SU-DHL-6 (cell line): ENCODE measurements at regions not wholly inside any gene's neighbourhood (a gene's known extent, or its start where the extent isn't known, plus 50 kb on each side); places are given as distances from the start of the nearest gene placed in this dataset.

Source experiments
- H2AFZ ChIP-seq: fragments of 200-600 bp; sonication (generic); 2 replicates; pipeline ENCODE4 v1.6.1; 2014; ENCODE audit warnings: low read depth, mild to moderate bottlenecking, moderate library complexity, mixed read lengths, antibody characterized with exemption, low read length; ENCODE audit not compliant: severe bottlenecking
- H3F3A ChIP-seq: fragments of 200-600 bp; shearing (Covaris generic); 2 replicates; pipeline ENCODE4 v1.6.0; 2016; ENCODE audit warnings: antibody characterized with exemption, mild to moderate bottlenecking; ENCODE audit not compliant: insufficient read depth
- H3K27ac ChIP-seq: fragments of 200-600 bp; sonication (generic); 2 replicates; pipeline ENCODE4 v1.5.1; 2016; ENCODE audit warnings: low read depth, mild to moderate bottlenecking, low read length, moderate library complexity, mixed read lengths
- H3K27me3 ChIP-seq: fragments of 200-600 bp; sonication (generic), shearing (Covaris generic); 2 replicates; pipeline ENCODE4 v1.6.0; 2014; ENCODE audit warnings: mild to moderate bottlenecking, low read length
- H3K36me3 ChIP-seq: fragments of 200-600 bp; sonication (generic); 2 replicates; pipeline ENCODE4 v1.6.1; 2014; ENCODE audit warnings: mild to moderate bottlenecking, low read length, mixed read lengths
- H3K4me2 ChIP-seq: fragments of 300-600, 200-600 bp; shearing (Covaris generic), sonication (generic); 2 replicates; pipeline ENCODE4 v1.6.0; 2014; ENCODE audit warnings: low read length, low read depth, mild to moderate bottlenecking; ENCODE audit not compliant: poor library complexity, severe bottlenecking
- H3K4me3 ChIP-seq: fragments of 200-600 bp; sonication (generic); 2 replicates; pipeline ENCODE4 v1.5.1; 2014; ENCODE audit warnings: antibody characterized with exemption, low read length, mild to moderate bottlenecking, mixed read lengths; ENCODE audit not compliant: insufficient read depth, poor library complexity, severe bottlenecking
- H3K79me2 ChIP-seq: fragments of 200-600 bp; sonication (generic); 2 replicates; pipeline ENCODE4 v1.6.1; 2014; ENCODE audit warnings: mild to moderate bottlenecking, low read length, moderate library complexity; ENCODE audit not compliant: insufficient read depth
- H3K9ac ChIP-seq: fragments of 200-600 bp; sonication (generic); 2 replicates; pipeline ENCODE4 v1.7.0; 2014; ENCODE audit warnings: mild to moderate bottlenecking, low read length
- H3K9me2 ChIP-seq: fragments of 200-600 bp; sonication (generic); replicated peaks from 2 replicates; pipeline ENCODE4 v1.6.1; 2014; ENCODE audit warnings: low read length; ENCODE audit not compliant: insufficient read depth
- H3K9me3 ChIP-seq: fragments of 200-600 bp; sonication (generic); 2 replicates; pipeline ENCODE4 v1.6.1; 2014; ENCODE audit warnings: low read length, mixed read lengths; ENCODE audit not compliant: insufficient read depth
- H4K20me1 ChIP-seq: fragments of 200-600 bp; sonication (generic); 2 replicates; pipeline ENCODE4 v1.6.1; 2014; ENCODE audit warnings: low read depth, mild to moderate bottlenecking, antibody characterized with exemption, low read length, moderate library complexity, mixed read lengths
- EZH2phosphoT487 ChIP-seq: fragments of 200-600 bp; sonication (generic), shearing (Covaris generic); conservative IDR thresholded peaks from 2 replicates; pipeline ENCODE4 v1.6.1; 2018; ENCODE audit warnings: mild to moderate bottlenecking, antibody characterized with exemption, low read length, moderate library complexity, mixed read lengths
- TF ChIP-seq, protein P1 (sequence below): fragments of 200-600 bp; sonication (generic); IDR thresholded peaks from one replicate; pipeline ENCODE4 v1.5.1; 2017; ENCODE audit warnings: antibody characterized with exemption, mild to moderate bottlenecking, low read length, moderate library complexity; ENCODE audit not compliant: insufficient read depth, poor library complexity, severe bottlenecking

DNA sequence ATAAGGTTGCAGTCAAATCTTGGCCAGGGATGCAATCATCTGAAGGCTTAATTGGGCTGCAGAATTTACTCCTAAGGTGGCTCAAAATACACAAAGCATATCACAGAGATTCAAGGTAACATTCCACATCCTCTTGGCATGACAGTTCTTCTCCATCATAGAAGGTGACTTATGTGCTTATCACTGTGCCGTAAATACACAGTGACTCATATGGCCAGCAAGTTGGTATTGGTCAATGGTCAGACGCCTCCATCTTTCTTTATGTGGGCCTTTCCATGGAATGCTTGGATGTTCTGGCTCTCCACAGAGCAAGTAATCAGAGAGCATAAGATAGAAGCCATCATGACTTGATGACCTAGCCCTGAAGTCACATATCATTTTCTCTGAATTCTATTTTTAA is 168.8 kb upstream of the ST8SIA2 start:
- Histone ChIP-seq H3K4me3 (no peak overlapping the region), H3K9me3 (peaks cover 4% of the 10 kb centered on the region; the same call in 1 of the 2 replicates), H3F3A (no peaks in the 10 kb centered on the region), H3K27ac (no peak overlapping the region), H3K27me3 (no peaks in the 10 kb centered on the region), H2AFZ (no peak overlapping the region), H3K9me2 (no peaks in the 10 kb centered on the region), H4K20me1 (no peaks in the 10 kb centered on the region), H3K4me2 (no peak overlapping the region), H3K36me3 (no peaks in the 10 kb centered on the region), H3K9ac (no peak overlapping the region), H3K79me2 (no peaks in the 10 kb centered on the region)
- no peak for TF ChIP-seq EZH2phosphoT487
- TF ChIP-seq, protein P1, sequence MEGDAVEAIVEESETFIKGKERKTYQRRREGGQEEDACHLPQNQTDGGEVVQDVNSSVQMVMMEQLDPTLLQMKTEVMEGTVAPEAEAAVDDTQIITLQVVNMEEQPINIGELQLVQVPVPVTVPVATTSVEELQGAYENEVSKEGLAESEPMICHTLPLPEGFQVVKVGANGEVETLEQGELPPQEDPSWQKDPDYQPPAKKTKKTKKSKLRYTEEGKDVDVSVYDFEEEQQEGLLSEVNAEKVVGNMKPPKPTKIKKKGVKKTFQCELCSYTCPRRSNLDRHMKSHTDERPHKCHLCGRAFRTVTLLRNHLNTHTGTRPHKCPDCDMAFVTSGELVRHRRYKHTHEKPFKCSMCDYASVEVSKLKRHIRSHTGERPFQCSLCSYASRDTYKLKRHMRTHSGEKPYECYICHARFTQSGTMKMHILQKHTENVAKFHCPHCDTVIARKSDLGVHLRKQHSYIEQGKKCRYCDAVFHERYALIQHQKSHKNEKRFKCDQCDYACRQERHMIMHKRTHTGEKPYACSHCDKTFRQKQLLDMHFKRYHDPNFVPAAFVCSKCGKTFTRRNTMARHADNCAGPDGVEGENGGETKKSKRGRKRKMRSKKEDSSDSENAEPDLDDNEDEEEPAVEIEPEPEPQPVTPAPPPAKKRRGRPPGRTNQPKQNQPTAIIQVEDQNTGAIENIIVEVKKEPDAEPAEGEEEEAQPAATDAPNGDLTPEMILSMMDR = no peak

DNA sequence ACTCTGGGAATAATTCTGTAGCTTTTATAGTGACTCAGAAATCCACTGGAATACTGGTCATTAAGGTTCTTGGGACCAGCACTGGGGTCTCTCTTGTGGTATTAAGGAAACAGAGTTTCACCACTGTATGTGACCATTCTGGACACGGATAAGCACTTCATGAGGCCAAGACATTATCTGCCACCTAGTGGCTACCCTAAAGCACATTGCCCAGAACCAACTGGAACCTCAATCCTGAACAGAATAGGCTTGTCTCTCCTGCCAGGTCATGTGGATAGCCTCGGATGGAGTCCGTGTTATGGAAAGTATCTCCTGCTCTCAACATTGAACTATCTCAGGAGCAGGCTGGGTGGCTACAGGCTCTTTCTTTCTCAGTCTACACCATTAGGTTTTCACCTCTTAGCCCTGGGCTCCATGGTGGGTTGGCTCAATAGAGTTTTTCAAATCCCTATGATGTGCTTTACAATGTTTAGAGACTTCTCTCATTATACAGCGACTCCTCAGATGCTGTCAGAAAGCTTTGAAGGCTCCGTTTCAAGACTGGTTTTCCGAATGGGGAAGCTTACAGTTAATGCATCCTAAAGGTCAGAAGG is 167.6 kb upstream of the ST8SIA2 start:
- H3K9ac ChIP-seq = no peak overlapping the region
- H3K27ac ChIP-seq = no peak overlapping the region
- no peaks in the 10 kb centered on the region for H3K36me3 ChIP-seq
- no peaks in the 10 kb centered on the region for H3K79me2 ChIP-seq
- no peak overlapping the region for H3K4me3 ChIP-seq
- no peak for TF ChIP-seq EZH2phosphoT487
- TF ChIP-seq, protein P1 = peak; percentile 31
- no peaks in the 10 kb centered on the region for H3K27me3 ChIP-seq
- H4K20me1 ChIP-seq = no peaks in the 10 kb centered on the region
- H3K9me3 ChIP-seq = peaks cover 4% of the 10 kb centered on the region; the same call in 1 of the 2 replicates
- H3K4me2 ChIP-seq = no peak overlapping the region
- no peaks in the 10 kb centered on the region for H3K9me2 ChIP-seq
- H2AFZ ChIP-seq = no peak overlapping the region
- no peaks in the 10 kb centered on the region for H3F3A ChIP-seq

DNA sequence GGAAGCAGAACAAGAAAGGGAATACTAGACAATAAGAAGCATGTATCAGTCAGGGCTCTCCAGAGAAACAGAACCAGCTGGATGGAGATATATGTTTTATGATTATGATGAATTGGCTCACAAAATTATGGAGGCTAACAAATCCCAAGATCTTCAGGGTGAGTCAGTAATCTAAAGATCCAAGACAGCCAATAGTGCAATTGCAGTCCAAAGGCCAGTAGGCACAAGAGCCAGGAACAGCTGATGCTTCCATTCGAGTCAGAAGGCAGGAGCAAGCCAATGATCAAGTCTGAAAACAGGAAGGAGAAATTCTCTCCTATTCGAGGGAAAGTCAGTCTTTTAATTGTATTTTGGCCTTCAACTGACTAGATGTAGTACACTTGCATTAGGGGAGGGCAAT is 164.9 kb upstream of the ST8SIA2 start:
- Histone ChIP-seq H2AFZ (no peak overlapping the region), H3K79me2 (no peaks in the 10 kb centered on the region), H3F3A (no peaks in the 10 kb centered on the region), H3K27ac (no peak overlapping the region), H3K27me3 (no peaks in the 10 kb centered on the region), H3K36me3 (no peaks in the 10 kb centered on the region), H3K9me3 (peaks cover 3% of the 10 kb centered on the region; the same call in 1 of the 2 replicates), H3K9ac (no peak overlapping the region), H3K9me2 (no peaks in the 10 kb centered on the region), H4K20me1 (no peaks in the 10 kb centered on the region), H3K4me2 (no peak overlapping the region), H3K4me3 (no peak overlapping the region)
- TF ChIP-seq, protein P1 = no peak
- no peak for TF ChIP-seq EZH2phosphoT487
